ENCODE measurements at regions not wholly inside any gene's neighbourhood (a gene's known extent, or its start where the extent isn't known, plus 50 kb on each side); places are given as distances from the start of the nearest gene placed in this dataset.

DNA sequence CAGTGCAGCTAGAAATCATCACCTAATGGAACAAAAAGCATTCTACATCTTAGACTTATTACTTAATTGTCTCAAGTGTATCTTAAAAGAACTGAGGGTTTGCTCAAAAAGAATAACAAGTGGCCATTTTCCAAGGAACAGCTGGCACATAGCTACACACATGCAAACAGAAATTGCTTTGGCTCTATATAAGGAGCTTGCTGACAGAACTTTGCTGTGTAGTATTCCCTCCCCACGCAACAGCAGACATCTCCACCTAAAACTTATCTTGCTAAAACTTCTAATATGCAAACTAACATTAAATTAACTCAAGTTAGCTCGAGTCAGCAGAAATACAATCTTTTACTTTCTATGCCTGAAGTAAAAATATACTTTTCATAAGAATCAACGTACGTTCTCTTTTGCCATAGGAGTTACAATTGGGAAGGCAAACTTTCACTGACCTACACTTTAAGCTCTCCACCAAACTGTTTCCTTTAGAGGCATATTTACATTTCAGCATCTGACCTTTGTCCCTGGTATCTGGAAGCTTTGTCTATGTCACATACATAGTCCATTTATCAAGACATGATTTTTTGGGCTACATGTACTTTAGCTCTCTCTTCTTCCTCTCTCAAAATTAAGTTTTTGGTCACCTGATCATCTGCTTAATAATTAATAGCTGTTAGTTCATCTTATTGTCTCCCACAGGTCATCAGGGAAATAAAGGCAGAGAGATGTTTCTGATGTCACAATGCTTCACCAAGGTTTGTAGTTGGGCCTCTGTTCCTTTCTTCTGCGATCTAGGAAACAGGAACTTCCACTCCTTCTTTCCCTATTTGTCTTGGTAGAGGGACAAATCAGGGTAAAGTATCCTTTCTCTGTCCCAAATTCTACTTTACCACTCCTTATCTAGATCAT, 163.4 kb upstream of the AGTR1 start:
- TF ChIP-seq, protein P1, sequence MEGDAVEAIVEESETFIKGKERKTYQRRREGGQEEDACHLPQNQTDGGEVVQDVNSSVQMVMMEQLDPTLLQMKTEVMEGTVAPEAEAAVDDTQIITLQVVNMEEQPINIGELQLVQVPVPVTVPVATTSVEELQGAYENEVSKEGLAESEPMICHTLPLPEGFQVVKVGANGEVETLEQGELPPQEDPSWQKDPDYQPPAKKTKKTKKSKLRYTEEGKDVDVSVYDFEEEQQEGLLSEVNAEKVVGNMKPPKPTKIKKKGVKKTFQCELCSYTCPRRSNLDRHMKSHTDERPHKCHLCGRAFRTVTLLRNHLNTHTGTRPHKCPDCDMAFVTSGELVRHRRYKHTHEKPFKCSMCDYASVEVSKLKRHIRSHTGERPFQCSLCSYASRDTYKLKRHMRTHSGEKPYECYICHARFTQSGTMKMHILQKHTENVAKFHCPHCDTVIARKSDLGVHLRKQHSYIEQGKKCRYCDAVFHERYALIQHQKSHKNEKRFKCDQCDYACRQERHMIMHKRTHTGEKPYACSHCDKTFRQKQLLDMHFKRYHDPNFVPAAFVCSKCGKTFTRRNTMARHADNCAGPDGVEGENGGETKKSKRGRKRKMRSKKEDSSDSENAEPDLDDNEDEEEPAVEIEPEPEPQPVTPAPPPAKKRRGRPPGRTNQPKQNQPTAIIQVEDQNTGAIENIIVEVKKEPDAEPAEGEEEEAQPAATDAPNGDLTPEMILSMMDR (IDR thresholded peaks at IDR 0.05 in 8 of 11, conservative IDR thresholded peaks at IDR 0.05 in 3 of 11): no peak
- TF ChIP-seq POLR2AphosphoS5 (IDR thresholded peaks at IDR 0.05) (no peak), POLR2A (IDR thresholded peaks at IDR 0.05) (no peak)
